Psoas muscle (tissue), 7 donors: ENCODE measurements at regions not wholly inside any gene's neighbourhood (a gene's known extent, or its start where the extent isn't known, plus 50 kb on each side); places are given as distances from the start of the nearest gene placed in this dataset.

ENCODE experiments used
- ATAC-seq, 4 donors: fragments of 200-7000 bp; cut with Tn5 transposase; one replicate each; pipeline ENCODE4 v1.9.1; 2020; ENCODE audit warnings: moderate library complexity in 3 of 4, mild to moderate bottlenecking in 2 of 4
- DNase-seq, 2 donors: peaks; one replicate each; pipeline ENCODE4 v3.0.0-alpha.2; 2020
- H3K27ac ChIP-seq: fragments of 200-600 bp; one replicate; pipeline ENCODE4 v1.8.0; 2022
- H3K27me3 ChIP-seq, 3 donors: fragments of 200-600 bp in 1 of 3; one replicate each; pipeline versions ENCODE4 v1.6.1 to v1.8.0; 2013 to 2022; ENCODE audit warnings: low read length in 2 of 3, mild to moderate bottlenecking in 2 of 3, moderate library complexity in 1 of 3; ENCODE audit not compliant: insufficient read depth in 3 of 3
- H3K36me3 ChIP-seq, 2 donors: fragments of 200-600 bp in 1 of 2; one replicate each; pipeline versions ENCODE4 v1.6.1 to v1.8.0; 2013 to 2022; ENCODE audit warnings: low read depth in 1 of 2, mild to moderate bottlenecking in 1 of 2, moderate library complexity in 1 of 2; ENCODE audit not compliant: insufficient read depth in 1 of 2
- H3K4me1 ChIP-seq: fragments of 200-600 bp; one replicate; pipeline ENCODE4 v1.8.0; 2022
- H3K4me3 ChIP-seq: fragments of 200-600 bp; one replicate; pipeline ENCODE4 v1.8.0; 2022; ENCODE audit warnings: mild to moderate bottlenecking
- H3K9me3 ChIP-seq: fragments of 200-600 bp; one replicate; pipeline ENCODE4 v1.8.0; 2022
- WGBS, 3 donors: extraction: QIAGEN DNeasy Blood & Tissue Kit; methylation state at CpG; one replicate each; pipeline versions ENCODE4 v1.1.6 to v1.1.7; 2013; 5-methylcytosine and 5-hydroxymethylcytosine counted together
- intact Hi-C, 2 donors: fragments of 100-400 bp; cut with DNase I; formaldehyde crosslinking; loops; one replicate each; pipeline versions ENCODE4 v1.11.0 to v1.14.2; 2022
- TF ChIP-seq, protein P1 (sequence below): fragments of 200-600 bp; IDR thresholded peaks from one replicate; pipeline ENCODE4 v1.8.0; 2022; ENCODE audit warnings: antibody characterized with exemption
- donor health status: healthy with polysubstance abuse.
- donor health status: DM: no; HTN: no; CAD: no; lungs with moderate emphysema.
- donor health status: Bipolar disorder and iron deficiency.
- donor health status: healthy.
- donor health status: DM: yes; HTN: yes; CAD: no.
- donor health status: DM: no; HTN: no; CAD: no.
- donor health status: DM: yes; HTN: yes; CAD: no.

DNA sequence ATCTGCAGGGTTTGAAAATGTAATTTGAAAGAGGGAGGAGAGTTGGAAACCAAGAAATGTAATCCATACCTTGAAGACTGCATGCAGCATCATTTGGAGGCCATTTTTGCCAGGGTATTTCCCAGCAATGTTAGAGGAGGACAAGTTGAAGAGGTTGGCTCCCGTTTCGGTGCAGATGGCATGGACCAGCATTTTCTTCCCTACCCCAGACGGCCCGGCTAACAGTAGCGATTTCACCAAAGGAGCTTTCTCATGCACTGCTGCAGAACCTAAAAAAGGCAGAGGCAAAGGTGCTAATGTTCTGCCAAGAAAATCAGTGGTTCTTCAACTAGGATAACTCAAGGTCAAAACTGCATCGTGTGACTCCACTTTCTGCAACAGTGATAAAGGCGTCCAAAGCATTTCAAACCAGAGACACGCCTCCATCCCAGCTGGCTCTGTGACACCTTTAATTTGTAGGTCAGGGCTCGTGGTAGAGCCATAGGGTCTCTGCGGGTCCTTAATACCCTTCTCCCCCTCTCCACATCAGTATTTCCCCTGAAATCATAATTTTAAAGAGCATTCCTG, 99.6 kb upstream of the ASB18 start:
- TF ChIP-seq, protein P1, sequence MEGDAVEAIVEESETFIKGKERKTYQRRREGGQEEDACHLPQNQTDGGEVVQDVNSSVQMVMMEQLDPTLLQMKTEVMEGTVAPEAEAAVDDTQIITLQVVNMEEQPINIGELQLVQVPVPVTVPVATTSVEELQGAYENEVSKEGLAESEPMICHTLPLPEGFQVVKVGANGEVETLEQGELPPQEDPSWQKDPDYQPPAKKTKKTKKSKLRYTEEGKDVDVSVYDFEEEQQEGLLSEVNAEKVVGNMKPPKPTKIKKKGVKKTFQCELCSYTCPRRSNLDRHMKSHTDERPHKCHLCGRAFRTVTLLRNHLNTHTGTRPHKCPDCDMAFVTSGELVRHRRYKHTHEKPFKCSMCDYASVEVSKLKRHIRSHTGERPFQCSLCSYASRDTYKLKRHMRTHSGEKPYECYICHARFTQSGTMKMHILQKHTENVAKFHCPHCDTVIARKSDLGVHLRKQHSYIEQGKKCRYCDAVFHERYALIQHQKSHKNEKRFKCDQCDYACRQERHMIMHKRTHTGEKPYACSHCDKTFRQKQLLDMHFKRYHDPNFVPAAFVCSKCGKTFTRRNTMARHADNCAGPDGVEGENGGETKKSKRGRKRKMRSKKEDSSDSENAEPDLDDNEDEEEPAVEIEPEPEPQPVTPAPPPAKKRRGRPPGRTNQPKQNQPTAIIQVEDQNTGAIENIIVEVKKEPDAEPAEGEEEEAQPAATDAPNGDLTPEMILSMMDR = no peak
- H3K27me3 ChIP-seq = peaks cover 0 to 18% (median 6%) of the 10 kb centered on the region in 3 donors
- H3K4me1 ChIP-seq = no peaks in the 10 kb centered on the region
- no peak overlapping the region for H3K27ac ChIP-seq
- 48 to 53% (median 51%) methylated on average over 10 of the region's 10 CpGs for WGBS, 3 donors
- H3K4me3 ChIP-seq = no peak overlapping the region
- intact Hi-C loops = no loop called here
- no peaks in the 10 kb centered on the region for H3K36me3 ChIP-seq
- no peak for ATAC-seq
- DNase-seq = no peak
- H3K9me3 ChIP-seq = no peaks in the 10 kb centered on the region

DNA sequence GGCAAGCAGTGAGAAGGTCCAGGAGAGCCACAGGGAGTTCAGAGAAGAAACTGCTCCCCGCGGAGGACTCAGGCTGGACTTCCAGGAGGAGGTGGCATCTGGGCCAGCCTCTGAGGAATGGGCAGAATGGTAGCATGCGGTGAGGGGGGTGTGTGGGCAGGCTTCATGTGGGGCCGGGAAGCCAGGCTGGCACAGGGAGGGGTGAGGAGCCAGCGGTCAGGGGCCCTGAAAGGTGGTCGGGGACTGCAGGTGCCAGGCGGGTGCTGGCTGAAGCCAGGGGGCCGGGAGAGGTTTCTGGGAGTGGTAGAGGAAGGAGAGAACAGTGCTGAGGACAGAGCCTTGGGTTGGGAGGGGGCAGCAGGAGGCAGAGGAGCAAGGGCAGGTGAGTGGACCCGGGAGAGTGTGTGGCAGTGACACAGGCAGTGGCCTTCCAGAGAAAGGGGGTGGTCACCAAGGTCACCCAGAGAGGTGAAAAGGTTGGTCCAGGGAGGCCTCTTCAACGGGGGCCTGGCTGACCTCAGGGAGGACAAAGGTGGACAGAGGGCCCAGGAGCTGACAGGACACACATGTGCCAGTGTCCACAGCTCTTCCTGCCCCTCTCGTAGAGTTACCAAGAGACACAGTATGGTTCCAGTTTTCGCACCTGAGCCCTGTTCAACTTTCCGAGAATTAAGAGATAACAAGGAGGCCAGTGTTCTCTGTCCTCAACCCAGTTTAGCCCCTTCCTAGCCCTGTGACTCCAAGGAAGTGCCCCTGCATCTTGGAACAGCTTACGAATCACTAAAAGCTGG, 101.2 kb upstream of the ASB18 start:
- no peak overlapping the region for H3K4me3 ChIP-seq
- no peaks in the 10 kb centered on the region for H3K36me3 ChIP-seq
- H3K9me3 ChIP-seq = no peaks in the 10 kb centered on the region
- H3K27me3 ChIP-seq = peaks cover 3 to 18% (median 6%) of the 10 kb centered on the region in 3 donors
- ATAC-seq (no peak), DNase-seq (no peak)
- no peaks in the 10 kb centered on the region for H3K4me1 ChIP-seq
- TF ChIP-seq, protein P1 = no peak
- WGBS, 3 donors = 85 to 90% (median 86%) methylated on average over 14 of the region's 14 CpGs
- no peak overlapping the region for H3K27ac ChIP-seq
- intact Hi-C loops = no loop called here

DNA sequence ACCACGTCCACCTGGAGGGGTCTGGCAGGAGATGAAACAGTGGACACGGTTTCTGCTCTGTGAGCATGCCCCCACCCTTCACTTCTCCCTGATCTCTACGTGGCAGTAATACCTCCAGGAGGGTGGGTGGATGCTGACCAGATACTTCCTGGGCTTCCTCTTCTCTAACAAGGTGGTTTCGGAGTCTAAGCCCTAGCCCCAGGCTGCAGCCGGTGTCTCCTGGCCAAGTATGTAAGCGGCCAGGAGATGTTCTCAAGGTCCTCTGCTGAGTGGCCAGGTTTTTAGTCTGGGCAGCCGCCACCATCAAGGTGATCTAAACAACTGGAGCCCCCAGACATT, 101.8 kb upstream of the ASB18 start:
- no peaks in the 10 kb centered on the region for H3K9me3 ChIP-seq
- no peak overlapping the region for H3K27ac ChIP-seq
- intact Hi-C loops = no loop called here
- no peak overlapping the region for H3K4me3 ChIP-seq
- TF ChIP-seq, protein P1 = no peak
- H3K4me1 ChIP-seq = no peaks in the 10 kb centered on the region
- H3K36me3 ChIP-seq = no peaks in the 10 kb centered on the region
- WGBS, 3 donors = 75 to 82% (median 80%) methylated on average over 7 of the region's 7 CpGs
- no peak for DNase-seq
- peaks cover 3 to 18% (median 6%) of the 10 kb centered on the region in 3 donors for H3K27me3 ChIP-seq
- ATAC-seq = no peak

DNA sequence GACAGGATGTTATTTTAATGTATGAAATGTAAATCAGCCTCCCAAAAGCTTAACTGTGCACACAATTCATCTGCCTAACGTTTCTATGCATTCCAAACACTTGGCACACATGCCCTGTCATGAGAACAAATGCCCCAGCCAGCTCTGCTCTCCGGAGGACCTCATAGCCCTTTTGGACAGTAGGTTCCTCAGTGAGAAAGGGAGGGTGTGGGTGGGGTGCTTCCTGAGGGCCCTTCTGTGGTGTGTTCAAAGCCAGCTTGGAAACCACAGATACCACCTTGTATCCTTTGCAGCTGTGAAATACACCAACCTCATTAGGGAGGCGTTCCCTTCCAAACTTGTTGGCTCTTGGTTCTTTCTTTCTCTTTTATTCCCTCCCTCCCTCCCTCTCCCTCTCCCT, 102.2 kb upstream of the ASB18 start:
- WGBS, 3 donors = 14 to 19% (median 16%) methylated on average over 3 of the region's 3 CpGs
- Histone ChIP-seq H3K27me3 (peaks cover 3 to 18% (median 6%) of the 10 kb centered on the region in 3 donors), H3K36me3 (no peaks in the 10 kb centered on the region), H3K9me3 (no peaks in the 10 kb centered on the region), H3K4me3 (no peak overlapping the region), H3K27ac (no peak overlapping the region), H3K4me1 (no peaks in the 10 kb centered on the region)
- TF ChIP-seq, protein P1 = no peak
- no peak for ATAC-seq
- no peak for DNase-seq
- intact Hi-C loops = no loop called here
